ENCODE measurements at regions not wholly inside any gene's neighbourhood (a gene's known extent, or its start where the extent isn't known, plus 50 kb on each side); places are given as distances from the start of the nearest gene placed in this dataset.
"Not testable (repeated sequence)": the region's sequence is repeated elsewhere in the genome, so short reads cannot be mapped to it uniquely, and the experiment has no call there.

- no peak for FAIRE-seq
Observed at GRCh38 chr14:30270200-30271161, 288.5 kb upstream of the G2E3 start.

GRCh38 chr14:30271811-30272323, 287.1 kb upstream of the G2E3 start:
- FAIRE-seq, result no peak

GRCh38 chr14:30272848-30273832, 285.8 kb upstream of the G2E3 start:
- no peak for FAIRE-seq

- no peak for FAIRE-seq
Observed at GRCh38 chr14:30275604-30276003, 283.4 kb upstream of the G2E3 start.

- no peak for FAIRE-seq
Observed at GRCh38 chr14:30277268-30277667, 281.7 kb upstream of the G2E3 start.

GRCh38 chr14:30278856-30279255, 280.1 kb upstream of the G2E3 start:
- FAIRE-seq, result not testable (repeated sequence)

GRCh38 chr14:30283822-30284446, 275.0 kb upstream of the G2E3 start:
- FAIRE-seq, result no peak

- FAIRE-seq, result no peak
Observed at GRCh38 chr14:30284808-30285207, 274.1 kb upstream of the G2E3 start.

- FAIRE-seq, result no peak
Observed at GRCh38 chr14:30287579-30288445, 271.1 kb upstream of the G2E3 start.

- FAIRE-seq, result no peak
Observed at GRCh38 chr14:30290001-30290400, 269.0 kb upstream of the G2E3 start.

GRCh38 chr14:30291216-30291615, 267.7 kb upstream of the G2E3 start:
- no peak for FAIRE-seq

GRCh38 chr14:30292541-30292940, 266.4 kb upstream of the G2E3 start:
- no peak for FAIRE-seq

- FAIRE-seq, result no peak
Observed at GRCh38 chr14:30295980-30296379, 263.0 kb upstream of the G2E3 start.

- FAIRE-seq, result no peak
Observed at GRCh38 chr14:30296931-30297405, 262.0 kb upstream of the G2E3 start.

- no peak for FAIRE-seq
Observed at GRCh38 chr14:30297876-30298795, 260.8 kb upstream of the G2E3 start.

GRCh38 chr14:30299915-30300314, 259.0 kb upstream of the G2E3 start:
- no peak for FAIRE-seq

- FAIRE-seq, result no peak
Observed at GRCh38 chr14:30303350-30303749, 255.6 kb upstream of the G2E3 start.

GRCh38 chr14:30305346-30305745, 253.6 kb upstream of the G2E3 start:
- no peak for FAIRE-seq

GRCh38 chr14:30309405-30309804, 249.6 kb upstream of the G2E3 start:
- FAIRE-seq, result no peak

- FAIRE-seq, result no peak
Observed at GRCh38 chr14:30312214-30312613, 246.7 kb upstream of the G2E3 start.
